Testis (tissue), 2 donors: ENCODE measurements at regions not wholly inside any gene's neighbourhood (a gene's known extent, or its start where the extent isn't known, plus 50 kb on each side); places are given as distances from the start of the nearest gene placed in this dataset.

ENCODE experiments used
- POLR2A ChIP-seq: fragments of 450-650 bp; IDR thresholded peaks from one replicate; pipeline ENCODE4 v1.6.1; 2017; ENCODE audit warnings: antibody characterized with exemption, mild to moderate bottlenecking, moderate library complexity
- TF ChIP-seq, protein P1 (sequence below), 3 experiments: fragments of 450-650 bp in 2 of 3; fragments of 200-600 bp in 1 of 3; sonication (generic) in 1 of 3; IDR thresholded peaks; one replicate each; pipeline ENCODE4 v1.5.1; 2016 to 2019; ENCODE audit warnings: antibody characterized with exemption in 3 of 3, mild to moderate bottlenecking in 2 of 3, moderate library complexity in 1 of 3

DNA sequence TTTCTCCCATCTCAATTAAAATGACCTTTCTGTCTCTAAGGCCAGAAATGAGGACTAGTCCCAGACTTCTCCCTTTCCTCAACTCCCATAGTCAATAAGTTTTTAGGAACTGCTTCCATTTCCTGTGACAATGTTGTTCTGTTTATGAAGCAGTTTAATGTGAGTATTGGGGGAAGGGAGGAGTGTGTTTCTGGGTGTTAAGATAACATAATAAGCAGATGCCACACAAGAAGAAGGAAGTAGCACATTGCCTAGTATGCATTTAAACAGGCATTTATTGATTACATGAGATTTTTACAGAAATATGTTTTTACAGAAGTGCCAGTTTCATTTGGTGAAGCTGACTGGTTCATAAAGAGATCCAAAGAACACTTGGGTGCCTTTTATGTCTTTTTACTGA is 65.6 kb upstream of the TNR start:
- TF ChIP-seq, protein P1, sequence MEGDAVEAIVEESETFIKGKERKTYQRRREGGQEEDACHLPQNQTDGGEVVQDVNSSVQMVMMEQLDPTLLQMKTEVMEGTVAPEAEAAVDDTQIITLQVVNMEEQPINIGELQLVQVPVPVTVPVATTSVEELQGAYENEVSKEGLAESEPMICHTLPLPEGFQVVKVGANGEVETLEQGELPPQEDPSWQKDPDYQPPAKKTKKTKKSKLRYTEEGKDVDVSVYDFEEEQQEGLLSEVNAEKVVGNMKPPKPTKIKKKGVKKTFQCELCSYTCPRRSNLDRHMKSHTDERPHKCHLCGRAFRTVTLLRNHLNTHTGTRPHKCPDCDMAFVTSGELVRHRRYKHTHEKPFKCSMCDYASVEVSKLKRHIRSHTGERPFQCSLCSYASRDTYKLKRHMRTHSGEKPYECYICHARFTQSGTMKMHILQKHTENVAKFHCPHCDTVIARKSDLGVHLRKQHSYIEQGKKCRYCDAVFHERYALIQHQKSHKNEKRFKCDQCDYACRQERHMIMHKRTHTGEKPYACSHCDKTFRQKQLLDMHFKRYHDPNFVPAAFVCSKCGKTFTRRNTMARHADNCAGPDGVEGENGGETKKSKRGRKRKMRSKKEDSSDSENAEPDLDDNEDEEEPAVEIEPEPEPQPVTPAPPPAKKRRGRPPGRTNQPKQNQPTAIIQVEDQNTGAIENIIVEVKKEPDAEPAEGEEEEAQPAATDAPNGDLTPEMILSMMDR (IDR thresholded peaks at IDR 0.05) = no peak
- no peak for TF ChIP-seq POLR2A
